GM23338 (cell line): ENCODE measurements at regions not wholly inside any gene's neighbourhood (a gene's known extent, or its start where the extent isn't known, plus 50 kb on each side); places are given as distances from the start of the nearest gene placed in this dataset.

Experiments used
- ATAC-seq: fragments of 200-7000 bp; cut with Tn5 transposase; 3 replicates; pipeline ENCODE4 v1.9.1; 2020
- DNase-seq: peaks from one replicate; pipeline ENCODE4 v3.0.0-alpha.2; 2015; ENCODE audit warnings: low spot score
- H2AFZ ChIP-seq: fragments of 200-600 bp; sonication (generic); 2 replicates; pipeline ENCODE4 v1.8.0; 2016; ENCODE audit warnings: antibody characterized with exemption, mild to moderate bottlenecking, moderate library complexity
- H3F3A ChIP-seq: fragments of 200-600 bp; sonication (generic); replicated peaks from 2 replicates; pipeline ENCODE4 v1.8.0; 2017; ENCODE audit warnings: antibody characterized with exemption, mixed run types, low read depth
- H3K27ac ChIP-seq: fragments of 200-600 bp; sonication (generic); 2 replicates; pipeline ENCODE4 v1.6.1; 2016; ENCODE audit warnings: low read depth
- H3K27me3 ChIP-seq: fragments of 200-600 bp; sonication (generic); 2 replicates; pipeline ENCODE4 v1.8.0; 2016; ENCODE audit warnings: mild to moderate bottlenecking, mixed run types, moderate library complexity; ENCODE audit not compliant: insufficient read depth
- H3K36me3 ChIP-seq: fragments of 200-600 bp; sonication (generic); 2 replicates; pipeline ENCODE4 v1.8.0; 2016; ENCODE audit warnings: mild to moderate bottlenecking; ENCODE audit not compliant: insufficient read depth
- H3K4me1 ChIP-seq: fragments of 200-600 bp; sonication (generic); 2 replicates; pipeline ENCODE4 v1.8.0; 2016; ENCODE audit warnings: mild to moderate bottlenecking, moderate library complexity; ENCODE audit not compliant: insufficient read depth
- H3K4me2 ChIP-seq: fragments of 200-600 bp; sonication (generic); 2 replicates; pipeline ENCODE4 v1.7.1; 2017; ENCODE audit warnings: mixed run types
- H3K4me3 ChIP-seq: fragments of 200-600 bp; sonication (generic); 2 replicates; pipeline ENCODE4 v1.6.1; 2016; ENCODE audit warnings: mixed run types
- H3K79me2 ChIP-seq: fragments of 200-600 bp; sonication (generic); replicated peaks from 2 replicates; pipeline ENCODE4 v1.8.0; 2017; ENCODE audit warnings: mild to moderate bottlenecking; ENCODE audit not compliant: insufficient read depth
- H3K9me2 ChIP-seq: fragments of 200-600 bp; sonication (generic); 2 replicates; pipeline ENCODE4 v1.8.0; 2017; ENCODE audit not compliant: insufficient read depth
- H4K20me1 ChIP-seq: fragments of 200-600 bp; sonication (generic); replicated peaks from 2 replicates; pipeline ENCODE4 v1.8.0; 2017; ENCODE audit warnings: mild to moderate bottlenecking; ENCODE audit not compliant: insufficient read depth
- H3K27ac Mint-ChIP-seq: 2 replicates; pipeline ENCODE4 v1.8.0; 2020; ENCODE audit warnings: inconsistent platforms, mild to moderate bottlenecking, moderate library complexity, mixed read lengths
- H3K27me3 Mint-ChIP-seq: 3 replicates; pipeline ENCODE4 v1.8.0; 2022; ENCODE audit warnings: low read depth, mild to moderate bottlenecking, moderate library complexity, mixed read lengths, inconsistent platforms; ENCODE audit not compliant: insufficient read depth, poor library complexity
- H3K36me3 Mint-ChIP-seq: 3 replicates; pipeline ENCODE4 v1.8.0; 2021; ENCODE audit warnings: low read depth, mild to moderate bottlenecking, inconsistent platforms, moderate library complexity, mixed read lengths
- H3K4me1 Mint-ChIP-seq: 3 replicates; pipeline ENCODE4 v1.8.0; 2020; ENCODE audit warnings: mild to moderate bottlenecking, inconsistent platforms, mixed read lengths
- H3K4me3 Mint-ChIP-seq: 3 replicates; pipeline ENCODE4 v1.8.0; 2021; ENCODE audit warnings: moderate library complexity, mild to moderate bottlenecking, inconsistent platforms, mixed read lengths
- H3K9me3 Mint-ChIP-seq: 3 replicates; pipeline ENCODE4 v1.8.0; 2020; ENCODE audit warnings: moderate library complexity, mild to moderate bottlenecking, inconsistent platforms, mixed read lengths
- CREB1 ChIP-seq: fragments of 250-450 bp; sonication (Bioruptor Pico); IDR thresholded peaks from 2 replicates; pipeline ENCODE4 v1.5.0; 2020; ENCODE audit warnings: low read depth, mild to moderate bottlenecking, moderate library complexity
- CTCF ChIP-seq, 2 experiments: fragments of 200-600 bp in 1 of 2; sonication (generic) in 1 of 2; conservative IDR thresholded peaks; 2 replicates each; pipeline versions ENCODE4 v1.5.1 to v1.6.1; 2016 to 2017; ENCODE audit warnings: antibody characterized with exemption in 2 of 2, low read depth in 2 of 2, mild to moderate bottlenecking in 2 of 2, moderate library complexity in 1 of 2
- ETS1 ChIP-seq: IDR thresholded peaks from 2 replicates; pipeline ENCODE4 v1.6.1; 2016; ENCODE audit warnings: antibody characterized with exemption
- EZH2 ChIP-seq: fragments of 200-600 bp; sonication (generic); IDR thresholded peaks from one replicate; pipeline ENCODE4 v1.8.0; 2017; ENCODE audit warnings: antibody characterized with exemption, mild to moderate bottlenecking, low read depth; ENCODE audit not compliant: unreplicated experiment
- EZH2phosphoT487 ChIP-seq: fragments of 200-600 bp; sonication (generic); IDR thresholded peaks from one replicate; pipeline ENCODE4 v1.8.1; 2018; ENCODE audit warnings: antibody characterized with exemption; ENCODE audit not compliant: unreplicated experiment
- JUNB ChIP-seq: IDR thresholded peaks from one replicate; pipeline ENCODE4 v1.6.1; 2016; ENCODE audit warnings: antibody characterized with exemption; ENCODE audit not compliant: unreplicated experiment
- NANOG ChIP-seq: IDR thresholded peaks from 2 replicates; pipeline ENCODE4 v1.6.1; 2016; ENCODE audit warnings: antibody characterized with exemption, borderline replicate concordance
- POLR2AphosphoS5 ChIP-seq: IDR thresholded peaks from 2 replicates; pipeline ENCODE4 v1.6.1; 2016; ENCODE audit warnings: antibody characterized with exemption, low read depth
- REST ChIP-seq: IDR thresholded peaks from one replicate; pipeline ENCODE4 v1.6.1; 2018; ENCODE audit warnings: antibody characterized with exemption; ENCODE audit not compliant: unreplicated experiment
- STAT1 ChIP-seq: IDR thresholded peaks from one replicate; pipeline ENCODE4 v1.6.1; 2016; ENCODE audit warnings: antibody characterized with exemption; ENCODE audit not compliant: unreplicated experiment
- ZNF114 ChIP-seq: fragments of 250-450 bp; sonication (Bioruptor Pico); IDR thresholded peaks from 2 replicates; pipeline ENCODE4 v1.5.0; 2020; ENCODE audit warnings: mild to moderate bottlenecking, moderate library complexity
- ZNF331 ChIP-seq: fragments of 250-450 bp; sonication (Bioruptor Pico); IDR thresholded peaks from 2 replicates; pipeline ENCODE4 v1.5.0; 2020; ENCODE audit warnings: low read depth, mild to moderate bottlenecking, moderate library complexity
- ZNF462 ChIP-seq: fragments of 250-450 bp; sonication (Bioruptor Pico); IDR thresholded peaks from 2 replicates; pipeline ENCODE4 v1.5.0; 2020; ENCODE audit warnings: mild to moderate bottlenecking, moderate library complexity

- peaks cover 23% of the 10 kb centered on the region for H3K4me1 ChIP-seq
- TF ChIP-seq ZNF462 (no peak), CTCF (conservative IDR thresholded peaks at IDR 0.05; ENCODE audit: low read depth in 2 of 2) (no peak), CREB1 (no peak), STAT1 (no peak), ZNF331 (CRISPR knock-in tag) (no peak), ZNF114 (no peak), REST (no peak), NANOG (no peak), EZH2 (no peak), EZH2phosphoT487 (no peak), POLR2AphosphoS5 (no peak), ETS1 (no peak), JUNB (no peak)
- H3K27ac Mint-ChIP-seq: no peak overlapping the region
- DNase-seq: no peak
- no peak overlapping the region for H2AFZ ChIP-seq
- no peaks in the 10 kb centered on the region for H3K36me3 ChIP-seq
- H3K27me3 ChIP-seq: peaks cover 17% of the 10 kb centered on the region
- no peak overlapping the region for H3K4me2 ChIP-seq
- peaks cover 31% of the 10 kb centered on the region for H3K4me1 Mint-ChIP-seq
- H3K9me3 Mint-ChIP-seq: no peaks in the 10 kb centered on the region
- H3K4me3 Mint-ChIP-seq: no peak overlapping the region
- no peak for ATAC-seq
- H3K9me2 ChIP-seq: no peaks in the 10 kb centered on the region
- H3K4me3 ChIP-seq: no peak overlapping the region
- no peaks in the 10 kb centered on the region for H3K79me2 ChIP-seq
- H4K20me1 ChIP-seq: no peaks in the 10 kb centered on the region
- no peak overlapping the region for H3K27ac ChIP-seq
- no peaks in the 10 kb centered on the region for H3F3A ChIP-seq
- H3K27me3 Mint-ChIP-seq: peaks cover 12% of the 10 kb centered on the region
- no peaks in the 10 kb centered on the region for H3K36me3 Mint-ChIP-seq
Measured at GRCh38 chr3:124591699-124592098, 138.6 kb upstream of the UMPS start.
